Cardiac muscle cell (in vitro differentiated cells and primary cell): ENCODE measurements at regions not wholly inside any gene's neighbourhood (a gene's known extent, or its start where the extent isn't known, plus 50 kb on each side); places are given as distances from the start of the nearest gene placed in this dataset.

Source experiments
- DNase-seq, 2 donors: peaks; one replicate each; pipeline versions ENCODE4 v3.0.0 to v3.0.0-alpha.2; 2010 to 2017; ENCODE audit warnings: low read depth in 1 of 2, low spot score in 1 of 2
- H3K27ac ChIP-seq: fragments of 200-600 bp; sonication (generic); 2 replicates; pipeline ENCODE4 v1.5.1; 2016
- H3K27me3 ChIP-seq: fragments of 200-600 bp; sonication (generic); 2 replicates; pipeline ENCODE4 v1.6.0; 2016; ENCODE audit warnings: control low read depth
- H3K36me3 ChIP-seq: fragments of 200-600 bp; sonication (generic); 2 replicates; pipeline ENCODE4 v1.5.1; 2016; ENCODE audit warnings: control low read depth
- H3K4me1 ChIP-seq: fragments of 200-600 bp; sonication (generic); 2 replicates; pipeline ENCODE4 v1.8.1; 2017; ENCODE audit warnings: low read depth, mild to moderate bottlenecking, mixed run types
- H3K4me3 ChIP-seq: fragments of 200-600 bp; sonication (generic); 2 replicates; pipeline ENCODE4 v1.5.1; 2016; ENCODE audit warnings: mild to moderate bottlenecking
- H3K9me3 ChIP-seq: fragments of 200-600 bp; sonication (generic); 2 replicates; pipeline ENCODE4 v1.5.1; 2017; ENCODE audit warnings: low read depth, mild to moderate bottlenecking, control low read depth
- CTCF ChIP-seq: IDR thresholded peaks from 2 replicates; pipeline ENCODE4 v1.5.1; 2012; ENCODE audit warnings: low read depth, mild to moderate bottlenecking, low read length

GRCh38 chr12:90106568-90106967 is 397.9 kb upstream of the ATP2B1 start:
- Histone ChIP-seq H3K27ac (no peak overlapping the region), H3K27me3 (peaks cover 43% of the 10 kb centered on the region), H3K4me3 (no peak overlapping the region), H3K9me3 (no peaks in the 10 kb centered on the region), H3K36me3 (no peaks in the 10 kb centered on the region), H3K4me1 (no peaks in the 10 kb centered on the region)
- no peak for DNase-seq
- no peak for TF ChIP-seq CTCF

GRCh38 chr12:90102957-90103652 is 394.5 kb upstream of the ATP2B1 start:
- peak; percentile 50 to 62 for DNase-seq
- peaks cover 72% of the 10 kb centered on the region for H3K27me3 ChIP-seq
- H3K9me3 ChIP-seq, result no peaks in the 10 kb centered on the region
- H3K4me3 ChIP-seq, result no peak overlapping the region
- no peak overlapping the region for H3K27ac ChIP-seq
- H3K4me1 ChIP-seq, result no peaks in the 10 kb centered on the region
- no peaks in the 10 kb centered on the region for H3K36me3 ChIP-seq
- TF ChIP-seq CTCF, result peak; percentile 66

DNA sequence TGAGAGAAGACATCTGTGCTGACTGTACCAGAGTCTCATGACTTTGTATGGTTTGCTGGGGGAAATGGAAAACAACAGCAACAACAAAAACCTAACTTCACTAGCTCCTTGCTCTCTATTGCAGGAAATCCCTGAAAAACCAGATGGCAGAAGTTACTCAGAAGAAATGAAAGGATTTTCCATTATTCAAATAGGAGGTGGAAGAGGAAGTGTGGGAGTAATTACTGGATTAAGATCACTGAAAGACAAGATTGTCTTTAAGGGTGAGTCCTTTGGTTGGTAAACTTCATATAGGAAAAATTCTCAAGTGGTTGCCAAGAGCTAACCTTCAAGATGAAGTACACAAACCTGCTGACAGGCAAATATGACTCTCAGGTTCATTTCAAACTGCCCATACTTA is 391.9 kb upstream of the ATP2B1 start:
- Histone ChIP-seq H3K9me3 (no peaks in the 10 kb centered on the region), H3K36me3 (no peaks in the 10 kb centered on the region), H3K4me1 (no peaks in the 10 kb centered on the region), H3K27ac (no peak overlapping the region), H3K4me3 (no peak overlapping the region), H3K27me3 (peaks cover 77% of the 10 kb centered on the region)
- no peak for DNase-seq
- TF ChIP-seq CTCF, result no peak

- Histone ChIP-seq H3K4me3 (no peak overlapping the region), H3K27me3 (peaks cover 74% of the 10 kb centered on the region), H3K27ac (no peak overlapping the region), H3K36me3 (no peaks in the 10 kb centered on the region), H3K4me1 (no peaks in the 10 kb centered on the region), H3K9me3 (no peaks in the 10 kb centered on the region)
- no peak for TF ChIP-seq CTCF
- DNase-seq, result no peak
Measured at GRCh38 chr12:90099288-90099687, 390.6 kb upstream of the ATP2B1 start.

DNA sequence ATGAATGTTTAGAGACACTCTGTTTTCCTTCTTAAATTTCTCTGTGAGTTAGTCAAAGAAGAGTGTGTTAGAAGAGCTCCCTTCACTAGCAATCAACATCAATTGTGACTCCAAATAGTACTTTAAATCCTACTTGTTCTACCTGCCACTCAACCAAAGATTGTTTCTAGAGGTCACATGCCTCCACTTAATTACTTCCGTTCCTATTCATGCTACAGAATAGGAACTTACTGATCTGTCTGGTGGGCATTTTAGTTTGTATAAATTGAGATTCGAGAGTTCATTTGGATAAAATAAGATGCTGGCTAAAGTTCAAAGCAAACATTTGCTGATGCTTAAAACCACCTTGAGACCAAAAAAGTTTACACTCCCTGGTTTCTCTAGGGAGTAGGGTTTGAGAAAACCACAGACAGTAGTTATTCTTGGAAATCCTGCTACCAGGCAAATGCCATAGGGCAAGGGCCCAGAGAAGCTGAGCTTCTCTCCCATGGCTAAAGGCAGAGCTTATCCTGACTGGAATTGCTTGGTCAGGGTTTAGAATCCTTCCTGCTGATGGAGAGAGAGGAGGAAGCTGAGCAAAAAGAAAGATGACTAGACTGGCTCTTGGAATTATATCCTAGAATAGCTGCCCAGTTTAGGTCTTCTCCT is 389.6 kb upstream of the ATP2B1 start:
- Histone ChIP-seq H3K36me3 (no peaks in the 10 kb centered on the region), H3K27me3 (peaks cover 68% of the 10 kb centered on the region), H3K9me3 (no peaks in the 10 kb centered on the region), H3K27ac (no peak overlapping the region), H3K4me1 (no peaks in the 10 kb centered on the region), H3K4me3 (no peak overlapping the region)
- DNase-seq, result peak in 1 of 2 donors; percentile 23
- TF ChIP-seq CTCF, result no peak
